SJCRH30 (cell line): ENCODE measurements at regions not wholly inside any gene's neighbourhood (a gene's known extent, or its start where the extent isn't known, plus 50 kb on each side); places are given as distances from the start of the nearest gene placed in this dataset.

ENCODE experiments used
- DNase-seq, 2 experiments: peaks; one replicate each; pipeline ENCODE4 v3.0.0-alpha.2; 2015 to 2020
- H3K27ac ChIP-seq: fragments of 250-450 bp; sonication (Bioruptor Pico); 2 replicates; pipeline ENCODE4 v1.5.1; 2020; ENCODE audit warnings: mild to moderate bottlenecking, moderate library complexity
- H3K27me3 ChIP-seq: fragments of 250-450 bp; sonication (Bioruptor Pico); 2 replicates; pipeline ENCODE4 v1.5.1; 2020; ENCODE audit warnings: mild to moderate bottlenecking, moderate library complexity
- H3K36me3 ChIP-seq: fragments of 250-450 bp; sonication (Bioruptor Pico); 2 replicates; pipeline ENCODE4 v1.5.1; 2020; ENCODE audit warnings: mild to moderate bottlenecking, moderate library complexity
- H3K4me1 ChIP-seq: fragments of 250-450 bp; sonication (Bioruptor Pico); 2 replicates; pipeline ENCODE4 v1.5.1; 2020; ENCODE audit warnings: mild to moderate bottlenecking, moderate library complexity
- H3K4me3 ChIP-seq: fragments of 250-450 bp; sonication (Bioruptor Pico); 2 replicates; pipeline ENCODE4 v1.5.1; 2020; ENCODE audit warnings: mild to moderate bottlenecking, moderate library complexity
- H3K9me3 ChIP-seq: fragments of 250-450 bp; sonication (Bioruptor Pico); replicated peaks from 2 replicates; pipeline ENCODE4 v1.5.1; 2020; ENCODE audit warnings: mild to moderate bottlenecking, moderate library complexity

DNA sequence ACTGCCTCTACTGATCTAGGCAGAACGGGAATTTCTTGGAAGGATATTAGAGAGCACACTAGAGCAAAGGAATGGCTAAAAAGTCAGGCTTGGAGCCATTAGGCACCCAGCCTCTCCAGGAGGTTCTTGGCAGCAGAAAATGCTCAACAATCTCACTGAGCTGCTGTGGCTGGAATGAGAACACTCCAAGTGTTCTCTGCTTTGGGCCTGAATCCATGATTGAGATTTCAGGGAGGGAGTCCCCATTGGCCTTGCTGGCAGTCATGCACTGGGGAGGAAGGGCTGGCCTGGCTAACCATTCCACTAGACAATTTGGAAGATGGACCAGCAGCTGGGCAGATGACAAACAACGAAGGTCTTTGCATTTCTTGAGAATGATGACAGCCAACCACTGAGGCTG lies 362.6 kb downstream of the SHQ1 start:
- Histone ChIP-seq H3K27me3 (no peaks in the 10 kb centered on the region), H3K36me3 (no peaks in the 10 kb centered on the region), H3K4me1 (peaks cover 31% of the 10 kb centered on the region), H3K4me3 (no peak overlapping the region), H3K9me3 (no peaks in the 10 kb centered on the region), H3K27ac (no peak overlapping the region)
- DNase-seq = no peak

DNA sequence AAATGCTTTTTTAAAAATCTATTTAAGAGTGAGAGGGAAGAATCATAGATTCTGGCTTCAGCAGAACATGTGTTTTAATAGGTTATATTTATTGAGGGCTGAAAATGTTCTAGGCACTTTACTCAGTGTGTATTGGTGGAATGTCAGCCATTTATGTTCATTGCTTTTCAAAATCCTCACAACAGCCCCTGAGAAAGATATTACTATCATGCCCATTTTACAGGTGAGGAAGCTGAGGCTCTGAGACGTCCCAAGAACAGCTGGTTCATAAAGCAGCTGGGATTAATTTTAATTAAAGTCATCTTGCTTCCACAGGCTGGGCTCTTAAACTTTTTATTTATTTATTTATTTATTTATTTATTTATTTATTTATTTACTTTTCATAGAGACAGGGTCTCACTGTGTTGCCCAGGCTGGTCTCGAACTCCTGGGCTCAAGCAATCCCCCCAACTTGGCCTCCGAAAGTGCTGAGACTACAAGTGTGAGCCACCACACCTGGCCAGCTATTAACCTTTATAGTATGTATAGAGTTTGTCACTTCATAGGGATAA lies 364.6 kb downstream of the SHQ1 start:
- Histone ChIP-seq H3K27me3 (no peaks in the 10 kb centered on the region), H3K36me3 (no peaks in the 10 kb centered on the region), H3K9me3 (no peaks in the 10 kb centered on the region), H3K4me3 (peak overlapping the region; percentile 45), H3K27ac (no peak overlapping the region), H3K4me1 (peaks cover 20% of the 10 kb centered on the region)
- DNase-seq = no peak

DNA sequence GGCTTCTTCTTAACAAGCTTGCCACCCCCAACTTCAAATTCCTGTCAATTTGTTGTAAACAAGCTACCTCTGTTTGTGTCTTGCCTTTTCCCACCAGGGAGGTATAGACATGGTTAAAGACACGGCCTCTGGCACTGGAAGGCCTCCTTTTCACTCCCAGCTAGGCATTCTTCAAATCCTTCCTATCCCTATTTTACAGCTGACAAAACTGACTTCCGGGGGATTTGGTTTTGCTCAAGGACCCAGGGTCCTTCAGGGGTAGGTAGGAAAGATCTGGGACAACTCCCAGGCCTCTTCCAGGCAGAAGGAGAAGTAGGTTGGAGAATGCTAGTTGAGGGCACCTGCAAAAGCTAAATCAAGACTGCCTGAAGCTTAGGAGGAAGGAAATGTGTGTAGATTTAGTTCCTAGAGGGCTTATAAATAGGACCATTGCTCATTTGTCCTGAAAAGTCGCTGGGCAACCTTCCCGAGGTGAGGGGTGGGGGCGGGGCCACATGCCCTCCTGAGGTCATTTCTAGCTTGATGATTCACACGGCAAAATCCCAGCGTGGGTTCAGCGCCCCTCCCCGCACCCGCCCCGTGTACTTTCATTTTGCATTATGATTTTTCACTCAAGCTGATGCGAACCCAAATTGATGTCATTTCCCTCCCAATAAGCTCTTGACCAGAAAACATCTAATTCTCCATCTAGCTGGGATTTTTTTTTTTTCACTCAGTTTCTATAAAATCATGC lies 365.5 kb downstream of the SHQ1 start:
- Histone ChIP-seq H3K27me3 (no peaks in the 10 kb centered on the region), H3K4me3 (peak overlapping the region; percentile 45), H3K4me1 (peaks cover 12% of the 10 kb centered on the region), H3K9me3 (no peaks in the 10 kb centered on the region), H3K27ac (no peak overlapping the region), H3K36me3 (no peaks in the 10 kb centered on the region)
- peak; percentile 34 to 45 for DNase-seq

DNA sequence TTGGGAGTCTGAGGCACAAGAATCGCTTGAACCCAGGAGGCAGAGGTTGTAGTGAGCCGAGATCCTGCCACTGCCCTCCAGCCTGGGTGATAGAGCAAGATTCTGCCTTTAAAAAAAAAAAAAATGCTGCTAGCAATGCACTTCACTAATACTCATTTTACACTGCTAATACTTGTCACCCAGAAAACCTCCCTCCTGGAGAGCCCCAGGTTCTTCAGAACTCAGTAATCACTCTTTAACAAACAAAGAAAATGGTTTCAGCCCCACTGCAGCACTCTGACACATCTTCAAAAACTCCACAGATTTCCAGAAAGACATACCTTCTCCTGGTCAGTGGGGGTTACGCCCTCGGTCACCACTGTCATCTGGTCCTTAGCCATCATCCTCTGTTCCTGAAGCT lies 366.7 kb downstream of the SHQ1 start:
- no peak overlapping the region for H3K4me3 ChIP-seq
- no peak for DNase-seq
- H3K36me3 ChIP-seq = no peaks in the 10 kb centered on the region
- H3K9me3 ChIP-seq = no peaks in the 10 kb centered on the region
- H3K27ac ChIP-seq = no peak overlapping the region
- H3K4me1 ChIP-seq = peaks cover 2% of the 10 kb centered on the region; the same call in 1 of the 2 replicates
- no peaks in the 10 kb centered on the region for H3K27me3 ChIP-seq

DNA sequence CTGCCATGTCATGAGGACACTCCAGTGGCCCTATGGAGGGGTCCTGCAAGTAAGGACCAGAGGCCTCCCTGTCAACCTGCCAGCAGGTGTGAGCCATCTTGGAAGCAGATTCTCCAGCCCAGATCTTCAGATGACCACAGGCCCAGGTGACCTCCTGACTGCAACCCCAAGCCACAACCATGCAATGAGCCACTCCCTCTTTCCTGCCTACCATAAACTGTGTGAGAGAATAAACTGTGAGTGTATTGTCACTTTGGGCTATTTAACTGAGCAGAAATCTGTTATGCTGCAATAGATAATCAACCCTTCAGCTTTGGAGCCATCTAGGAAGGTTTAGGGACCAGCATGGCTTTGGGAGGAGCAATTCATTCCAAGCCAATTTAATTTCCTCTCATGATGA lies 367.9 kb downstream of the SHQ1 start:
- Histone ChIP-seq H3K9me3 (no peaks in the 10 kb centered on the region), H3K36me3 (no peaks in the 10 kb centered on the region)

DNA sequence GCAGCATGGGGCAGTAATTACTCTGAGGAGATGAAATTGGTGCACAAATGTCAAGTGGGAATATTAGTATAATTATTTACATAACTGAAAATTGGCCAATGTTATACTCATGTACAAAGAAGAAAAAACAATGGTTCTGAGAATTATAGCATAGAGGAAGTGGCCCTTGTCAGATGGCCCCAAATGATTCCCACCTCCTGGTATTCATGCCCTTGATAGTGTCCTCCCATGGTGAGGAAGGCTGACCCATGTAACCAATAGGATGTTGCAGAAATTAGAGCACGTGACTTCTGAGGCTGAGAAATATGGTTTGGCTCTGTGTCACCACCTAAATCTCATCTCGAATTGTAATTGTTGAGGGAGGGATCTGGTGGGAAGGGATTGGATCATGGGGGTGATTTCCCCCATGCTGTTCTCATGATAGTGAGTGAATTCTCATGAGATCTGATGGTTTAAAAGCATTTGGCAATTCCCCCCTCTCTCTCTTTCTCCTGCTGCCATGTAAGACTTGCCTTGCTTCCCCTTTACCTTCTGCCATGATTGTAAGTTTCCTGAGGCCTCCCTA lies 368.5 kb downstream of the SHQ1 start:
- DNase-seq = no peak
- Histone ChIP-seq H3K4me1 (peaks cover 2% of the 10 kb centered on the region; the same call in 1 of the 2 replicates), H3K27me3 (no peaks in the 10 kb centered on the region), H3K9me3 (no peaks in the 10 kb centered on the region), H3K4me3 (no peak overlapping the region), H3K27ac (no peak overlapping the region), H3K36me3 (no peaks in the 10 kb centered on the region)

More for the DNA sequence above, 367.9 kb downstream of the SHQ1 start:
- H3K27me3 ChIP-seq = no peaks in the 10 kb centered on the region
- H3K27ac ChIP-seq = no peak overlapping the region
- H3K4me3 ChIP-seq = no peak overlapping the region
- DNase-seq = no peak
- H3K4me1 ChIP-seq = peaks cover 2% of the 10 kb centered on the region; the same call in 1 of the 2 replicates

DNA sequence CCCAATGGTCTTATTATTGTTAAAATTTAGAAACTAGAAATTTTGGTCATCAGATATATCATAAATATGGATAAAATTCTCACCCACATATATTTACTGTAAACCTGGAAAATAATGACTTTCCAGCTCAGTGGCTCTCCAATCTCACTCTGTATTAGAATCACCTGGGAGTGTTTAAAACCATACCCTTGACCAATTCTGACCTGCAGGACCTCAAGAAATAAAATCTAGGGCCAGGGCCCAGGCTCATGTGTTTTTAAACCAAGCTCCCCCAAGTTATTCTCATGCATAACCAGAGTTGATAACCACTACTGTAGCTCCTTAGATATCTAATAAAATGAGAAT lies 372.1 kb downstream of the SHQ1 start:
- H3K4me3 ChIP-seq = no peak overlapping the region
- H3K4me1 ChIP-seq = no peaks in the 10 kb centered on the region
- DNase-seq = no peak
- H3K27ac ChIP-seq = no peak overlapping the region
- H3K9me3 ChIP-seq = no peaks in the 10 kb centered on the region
- no peaks in the 10 kb centered on the region for H3K36me3 ChIP-seq
- no peaks in the 10 kb centered on the region for H3K27me3 ChIP-seq

DNA sequence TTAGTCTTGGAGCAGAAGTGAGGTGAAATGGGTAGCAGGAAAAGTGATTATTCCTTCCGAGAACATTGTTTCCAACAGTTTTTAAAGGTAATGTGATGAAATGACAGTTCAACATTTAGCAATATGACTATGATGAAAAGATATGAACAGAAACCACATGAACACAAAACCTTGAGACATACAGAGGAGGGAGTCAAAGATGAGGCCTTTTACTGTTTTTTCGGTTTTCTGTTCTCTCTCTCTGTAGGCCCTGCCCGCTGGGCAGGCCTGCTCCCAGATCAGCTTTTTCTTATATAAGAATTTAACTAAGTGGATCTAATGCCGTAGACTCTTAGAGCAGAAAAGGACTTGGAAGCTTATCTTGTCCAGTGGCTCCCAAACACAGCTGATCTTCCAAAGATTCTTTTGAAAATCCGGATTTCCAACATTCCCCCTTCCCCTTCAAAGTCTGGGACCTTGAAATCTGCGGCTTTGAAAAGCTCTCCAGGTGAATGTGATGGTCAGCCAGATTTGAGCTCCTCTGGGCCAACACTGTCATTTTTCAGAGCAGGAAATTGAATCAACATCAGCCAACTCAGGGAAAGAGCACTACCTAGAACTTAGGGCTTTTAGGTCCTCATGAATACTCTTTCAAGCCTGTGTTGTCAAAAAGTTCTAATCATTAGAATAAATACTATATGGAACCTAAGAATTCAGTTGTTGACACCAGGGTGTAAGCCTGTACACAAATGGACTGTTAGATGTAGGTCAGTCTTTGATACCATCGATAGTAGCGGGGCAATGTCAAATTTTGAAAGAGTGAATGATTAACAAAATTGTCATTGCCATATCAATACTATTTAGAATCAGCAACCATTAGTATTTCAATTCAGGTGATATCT lies 372.7 kb downstream of the SHQ1 start:
- no peaks in the 10 kb centered on the region for H3K36me3 ChIP-seq
- no peak overlapping the region for H3K4me3 ChIP-seq
- H3K27ac ChIP-seq = no peak overlapping the region
- H3K4me1 ChIP-seq = no peaks in the 10 kb centered on the region
- no peak for DNase-seq
- no peaks in the 10 kb centered on the region for H3K9me3 ChIP-seq
- H3K27me3 ChIP-seq = no peaks in the 10 kb centered on the region

DNA sequence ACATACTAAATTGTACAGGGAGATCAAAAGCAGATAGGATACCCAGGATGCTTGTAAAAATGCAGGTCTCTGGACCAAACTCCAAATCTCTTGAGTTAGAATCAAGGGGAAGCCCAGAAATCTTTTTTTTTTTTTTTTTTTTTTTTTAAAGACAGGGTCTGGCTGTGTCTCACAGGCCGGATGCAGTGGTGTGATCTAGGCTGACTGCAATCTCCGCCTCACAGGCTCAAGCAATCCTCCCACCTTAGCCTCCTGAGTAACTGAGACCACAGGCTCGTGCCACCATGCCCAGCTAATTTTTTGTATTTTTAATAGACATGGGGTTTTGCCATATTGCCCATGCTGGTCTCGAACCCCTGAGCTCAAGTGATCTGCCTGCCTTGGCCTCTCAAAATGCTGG lies 373.5 kb downstream of the SHQ1 start:
- no peaks in the 10 kb centered on the region for H3K27me3 ChIP-seq
- H3K4me3 ChIP-seq = no peak overlapping the region
- H3K36me3 ChIP-seq = no peaks in the 10 kb centered on the region
- no peak for DNase-seq
- no peaks in the 10 kb centered on the region for H3K4me1 ChIP-seq
- H3K9me3 ChIP-seq = no peaks in the 10 kb centered on the region
- H3K27ac ChIP-seq = no peak overlapping the region

DNA sequence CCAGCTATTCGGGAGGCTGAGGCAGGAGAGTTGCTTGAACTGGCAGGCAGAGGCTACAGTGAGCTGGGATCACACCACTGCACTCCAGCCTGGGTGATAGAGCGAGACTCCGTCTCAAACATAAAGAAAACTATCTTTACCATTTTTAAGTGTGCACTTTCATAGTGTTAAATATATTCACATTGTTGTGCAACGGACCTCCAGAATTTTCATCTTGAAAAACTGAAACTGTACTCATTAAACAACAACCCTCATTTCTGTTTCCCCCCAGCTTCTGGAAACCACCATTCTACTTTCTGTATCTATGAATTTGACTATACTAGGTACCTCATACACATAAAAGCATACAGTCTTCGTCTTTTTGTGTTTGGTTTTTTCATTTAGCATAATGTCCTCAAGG lies 375.1 kb downstream of the SHQ1 start:
- H3K4me3 ChIP-seq = no peak overlapping the region
- no peak for DNase-seq
- no peaks in the 10 kb centered on the region for H3K36me3 ChIP-seq
- H3K27ac ChIP-seq = no peak overlapping the region
- no peaks in the 10 kb centered on the region for H3K9me3 ChIP-seq
- no peaks in the 10 kb centered on the region for H3K27me3 ChIP-seq
- no peaks in the 10 kb centered on the region for H3K4me1 ChIP-seq

DNA sequence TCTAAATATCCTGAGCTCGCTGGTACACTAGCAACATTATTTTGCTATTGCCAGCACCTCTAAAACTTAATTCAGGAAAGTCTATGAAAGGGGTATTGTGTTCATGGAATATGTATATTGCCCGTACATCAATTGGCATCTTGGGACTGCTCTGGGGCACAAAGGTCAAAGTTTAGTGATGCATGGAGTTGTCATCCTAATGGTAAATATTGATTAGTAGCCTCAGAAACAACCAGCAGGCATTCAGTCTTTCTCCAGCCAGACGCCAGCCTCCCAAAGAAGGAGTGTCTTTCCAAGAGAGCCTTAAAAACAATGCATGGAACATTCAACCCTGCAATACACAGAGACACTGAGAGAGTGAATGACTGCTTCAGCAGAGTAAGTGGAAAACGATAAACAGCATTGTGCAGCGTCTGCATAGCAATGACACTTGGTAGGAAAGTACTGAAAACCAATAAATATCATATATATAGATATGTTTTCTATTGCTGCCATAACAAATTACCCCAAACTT lies 377.3 kb downstream of the SHQ1 start:
- Histone ChIP-seq H3K4me3 (no peak overlapping the region), H3K27ac (no peak overlapping the region), H3K36me3 (no peaks in the 10 kb centered on the region), H3K27me3 (no peaks in the 10 kb centered on the region), H3K9me3 (no peaks in the 10 kb centered on the region), H3K4me1 (no peaks in the 10 kb centered on the region)
- DNase-seq = no peak

DNA sequence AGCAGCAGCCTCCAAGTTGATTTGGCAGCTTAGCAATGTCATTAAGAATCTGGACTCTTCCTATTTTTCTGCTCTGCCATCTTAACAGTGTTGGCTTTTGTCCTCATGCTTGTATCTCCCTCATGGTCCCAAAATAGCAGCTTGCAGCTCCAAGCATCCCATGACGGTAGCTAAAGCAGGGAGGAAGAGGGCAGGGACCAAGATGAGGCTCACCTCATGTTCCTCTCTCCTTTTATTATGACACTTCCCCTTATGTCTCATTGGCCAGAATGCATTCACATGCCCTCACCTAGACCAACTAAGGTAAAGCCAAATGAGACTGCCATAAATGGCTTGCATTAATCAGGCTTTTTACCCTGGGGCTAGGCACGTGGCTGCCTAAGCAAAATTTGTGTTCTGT lies 382.4 kb downstream of the SHQ1 start:
- DNase-seq = no peak
- Histone ChIP-seq H3K9me3 (no peaks in the 10 kb centered on the region), H3K4me3 (no peak overlapping the region), H3K4me1 (peaks cover 15% of the 10 kb centered on the region; the same call in 1 of the 2 replicates), H3K27ac (no peak overlapping the region), H3K27me3 (no peaks in the 10 kb centered on the region), H3K36me3 (no peaks in the 10 kb centered on the region)

DNA sequence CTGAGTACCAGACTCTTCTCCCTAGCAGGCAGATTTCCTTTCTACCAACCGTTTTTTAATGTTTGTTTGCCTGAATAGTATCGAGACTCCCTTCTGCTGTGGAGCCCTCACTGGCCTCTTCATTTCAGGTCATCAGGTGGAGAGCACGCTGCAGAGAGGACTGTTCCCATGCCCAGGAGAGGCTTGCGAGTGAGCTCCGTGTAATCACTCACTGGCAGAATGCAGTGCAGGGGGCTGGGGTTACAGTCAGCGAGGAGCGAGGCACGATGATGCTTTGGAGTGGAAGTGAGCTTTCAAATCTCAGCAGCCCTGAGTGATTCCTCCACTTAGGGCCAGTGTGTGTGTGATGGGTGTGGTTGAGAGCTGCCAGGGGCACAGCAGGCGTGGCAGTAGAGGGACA lies 385.2 kb downstream of the SHQ1 start:
- Histone ChIP-seq H3K4me1 (peaks cover 15% of the 10 kb centered on the region; the same call in 1 of the 2 replicates), H3K27ac (no peak overlapping the region), H3K27me3 (no peaks in the 10 kb centered on the region), H3K9me3 (no peaks in the 10 kb centered on the region), H3K36me3 (no peaks in the 10 kb centered on the region), H3K4me3 (no peak overlapping the region)
- no peak for DNase-seq

DNA sequence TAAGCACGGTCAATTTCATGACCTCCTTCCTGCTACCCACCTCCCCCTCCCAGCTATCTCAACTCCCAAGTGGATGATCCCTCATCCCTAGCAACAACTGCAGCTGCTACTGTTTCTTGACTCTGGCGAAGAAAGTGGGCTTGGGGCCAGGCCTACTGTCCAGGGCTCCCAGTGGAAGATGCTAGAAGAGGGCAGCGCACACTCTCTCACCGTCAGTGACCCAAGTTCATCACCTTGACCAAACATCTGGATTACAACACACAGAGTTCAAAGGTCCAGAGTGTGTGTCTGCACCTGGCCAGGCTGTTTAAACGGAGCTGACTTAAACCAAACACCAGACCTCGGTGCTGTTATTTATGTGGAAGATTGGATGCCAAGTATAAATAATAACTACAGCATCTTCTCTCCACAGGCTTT lies 385.6 kb downstream of the SHQ1 start:
- DNase-seq = peak; percentile 66 to 77
- H3K4me3 ChIP-seq = no peak overlapping the region
- H3K4me1 ChIP-seq = peaks cover 15% of the 10 kb centered on the region; the same call in 1 of the 2 replicates
- no peak overlapping the region for H3K27ac ChIP-seq
- H3K9me3 ChIP-seq = no peaks in the 10 kb centered on the region
- no peaks in the 10 kb centered on the region for H3K27me3 ChIP-seq
- H3K36me3 ChIP-seq = no peaks in the 10 kb centered on the region

DNA sequence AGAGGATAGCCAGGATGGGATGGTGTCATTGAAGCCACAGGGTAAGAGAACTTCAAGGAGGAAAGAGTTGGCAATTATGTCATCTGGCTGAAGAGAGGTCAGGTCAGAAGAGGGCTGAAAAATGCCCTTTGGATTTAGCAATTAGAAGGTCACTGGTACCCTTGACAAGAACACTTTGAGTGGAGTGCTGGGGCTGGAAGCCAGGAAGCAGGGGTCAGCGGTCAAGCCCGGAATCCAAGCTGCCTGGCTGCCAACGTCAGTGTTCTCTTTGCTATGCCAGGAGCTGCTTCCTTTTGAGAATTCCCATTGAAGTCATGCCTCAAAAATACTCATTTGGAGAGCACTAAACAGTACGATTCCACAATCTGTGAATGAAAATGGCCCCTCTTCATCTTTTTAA lies 386.5 kb downstream of the SHQ1 start:
- Histone ChIP-seq H3K9me3 (no peaks in the 10 kb centered on the region), H3K27ac (no peak overlapping the region), H3K4me1 (peaks cover 15% of the 10 kb centered on the region; the same call in 1 of the 2 replicates), H3K36me3 (no peaks in the 10 kb centered on the region), H3K4me3 (no peak overlapping the region), H3K27me3 (no peaks in the 10 kb centered on the region)
- no peak for DNase-seq
